ENCODE measurements at regions not wholly inside any gene's neighbourhood (a gene's known extent, or its start where the extent isn't known, plus 50 kb on each side); places are given as distances from the start of the nearest gene placed in this dataset.
"Not testable (repeated sequence)": the region's sequence is repeated elsewhere in the genome, so short reads cannot be mapped to it uniquely, and the experiment has no call there.

GRCh38 chr18:52237551-52237950 is 102.4 kb upstream of the DCC start:
- in situ Hi-C loops (cut with HindIII; ENCODE audit: low sequenced_read_pairs) = no loop called here
- DNase-seq (ENCODE audit: low spot score) = no peak

DNA sequence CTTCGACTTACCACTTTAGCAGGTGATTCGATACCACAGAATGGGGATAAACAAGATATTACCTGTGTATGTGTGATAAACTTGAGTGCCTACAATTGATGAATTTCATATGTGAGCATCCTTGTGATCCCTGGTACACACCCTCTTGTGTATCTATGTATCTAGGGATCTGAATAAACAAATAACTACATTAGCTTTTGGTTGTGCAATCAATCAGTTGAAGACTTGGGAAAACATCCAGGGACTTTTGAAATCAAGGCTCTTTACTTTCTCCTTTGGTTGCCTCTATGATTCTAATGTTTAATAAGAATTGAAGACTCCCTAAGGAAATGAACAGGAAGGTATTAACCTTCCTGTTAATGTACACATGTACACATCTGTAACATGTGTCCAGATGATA is 97.3 kb upstream of the DCC start:
- in situ Hi-C loops (cut with HindIII; ENCODE audit: low sequenced_read_pairs) = no loop called here
- DNase-seq (ENCODE audit: low spot score) = no peak

DNA sequence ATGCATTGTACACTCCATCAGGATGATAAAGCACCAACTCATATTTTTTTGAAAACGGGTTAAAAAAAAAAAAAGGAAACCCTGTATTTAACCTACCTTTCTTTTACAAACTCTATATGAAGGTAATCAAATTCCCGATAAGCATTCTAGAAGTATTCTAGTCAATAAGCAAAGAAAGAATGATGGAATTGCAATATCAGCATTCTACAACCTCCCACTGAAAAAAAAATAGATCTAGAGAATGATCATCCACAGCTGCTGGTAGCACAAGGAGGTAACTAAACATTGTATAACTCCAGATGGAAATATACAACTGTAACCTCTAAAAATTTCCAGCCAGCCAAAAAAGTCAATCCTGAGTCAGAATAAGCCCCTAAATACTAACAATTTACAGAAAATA is 95.3 kb upstream of the DCC start:
- in situ Hi-C loops (cut with HindIII; ENCODE audit: low sequenced_read_pairs) = no loop called here
- no peak for DNase-seq (ENCODE audit: low spot score)

DNA sequence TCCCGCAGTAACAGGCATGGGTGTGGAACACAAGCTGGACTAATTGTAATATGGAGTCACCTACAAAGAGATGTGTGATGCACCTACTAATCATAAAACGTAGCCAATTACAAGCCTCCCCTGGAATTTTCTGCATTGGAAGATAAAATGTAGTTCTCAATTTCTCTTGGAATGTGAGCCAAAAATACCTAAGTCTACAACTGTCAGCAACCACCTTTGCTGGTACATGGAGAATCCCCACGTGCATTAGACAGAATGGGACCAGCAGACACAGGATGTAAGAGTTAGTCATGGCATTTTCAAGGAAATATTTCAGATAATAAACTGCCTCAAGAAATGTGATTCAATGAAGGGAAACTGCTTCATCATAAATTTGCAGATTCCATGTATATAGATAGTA is 85.6 kb upstream of the DCC start:
- no peak for DNase-seq (ENCODE audit: low spot score)
- in situ Hi-C loops (cut with HindIII; ENCODE audit: low sequenced_read_pairs) = no loop called here

DNA sequence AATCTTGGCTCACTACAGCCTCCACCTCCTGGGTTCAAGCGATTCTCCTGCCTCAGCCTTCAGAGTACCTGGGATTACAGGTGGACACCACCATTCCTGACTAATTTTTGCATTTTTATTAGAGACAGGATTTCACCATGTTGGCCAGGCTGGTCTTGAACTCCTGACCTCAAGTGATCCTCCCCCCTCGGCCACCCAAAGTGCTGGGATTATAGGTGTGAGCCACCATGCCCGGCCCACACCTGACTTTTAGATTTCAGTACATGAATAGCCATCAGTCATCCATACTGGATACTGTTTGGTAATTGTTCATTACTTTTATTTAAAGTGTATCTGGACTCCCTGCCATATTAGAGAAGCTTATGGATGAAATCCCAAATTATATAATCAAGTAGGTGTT is 82.6 kb upstream of the DCC start:
- DNase-seq (ENCODE audit: low spot score); in situ Hi-C loops (cut with HindIII; ENCODE audit: low sequenced_read_pairs): not testable (repeated sequence)

- in situ Hi-C loops (cut with HindIII; ENCODE audit: low sequenced_read_pairs) = no loop called here
- no peak for DNase-seq (ENCODE audit: low spot score)
Measured at GRCh38 chr18:52275817-52276216, 64.2 kb upstream of the DCC start.

GRCh38 chr18:52277785-52278184 is 62.2 kb upstream of the DCC start:
- in situ Hi-C loops (cut with HindIII; ENCODE audit: low sequenced_read_pairs) = no loop called here
- DNase-seq (ENCODE audit: low spot score) = no peak

DNA sequence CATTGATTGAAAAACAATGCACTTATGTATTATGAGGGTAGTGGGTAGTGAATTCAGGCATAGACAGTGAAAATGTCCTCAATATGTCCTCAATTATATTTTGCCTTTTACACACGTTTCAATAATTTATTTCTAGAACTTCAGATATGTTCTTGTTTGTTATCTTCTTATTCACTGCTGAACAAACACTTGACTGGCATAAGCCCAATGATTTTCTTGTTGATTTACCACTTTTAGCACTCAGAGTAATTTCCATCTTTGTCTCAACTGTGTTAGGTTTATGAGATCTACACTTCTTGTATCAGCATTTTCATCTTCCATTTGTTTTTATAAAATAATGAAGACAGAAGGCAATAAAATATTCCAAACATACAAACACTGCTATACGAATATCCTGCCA is 61.8 kb upstream of the DCC start:
- no peak for DNase-seq (ENCODE audit: low spot score)
- in situ Hi-C loops (cut with HindIII; ENCODE audit: low sequenced_read_pairs) = no loop called here

DNA sequence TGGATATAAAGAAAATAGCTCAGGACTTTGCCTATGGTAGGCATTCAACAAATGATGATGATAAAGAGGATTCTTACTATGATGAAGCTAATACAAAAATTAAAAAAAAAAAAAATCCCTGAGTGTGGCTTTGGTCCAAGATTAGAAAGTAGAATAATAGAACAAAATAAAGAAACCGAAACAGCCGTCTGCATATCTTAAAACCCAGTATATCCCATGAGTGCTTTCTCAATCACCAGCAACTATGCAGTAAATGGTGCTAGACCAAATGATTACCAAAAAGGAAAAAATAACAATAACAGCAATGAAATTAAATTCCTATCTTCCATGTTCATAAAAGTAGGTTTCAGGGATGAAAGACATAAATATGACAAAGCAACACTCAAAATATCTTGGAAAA is 59.3 kb upstream of the DCC start:
- no peak for DNase-seq (ENCODE audit: low spot score)
- in situ Hi-C loops (cut with HindIII; ENCODE audit: low sequenced_read_pairs) = no loop called here

DNA sequence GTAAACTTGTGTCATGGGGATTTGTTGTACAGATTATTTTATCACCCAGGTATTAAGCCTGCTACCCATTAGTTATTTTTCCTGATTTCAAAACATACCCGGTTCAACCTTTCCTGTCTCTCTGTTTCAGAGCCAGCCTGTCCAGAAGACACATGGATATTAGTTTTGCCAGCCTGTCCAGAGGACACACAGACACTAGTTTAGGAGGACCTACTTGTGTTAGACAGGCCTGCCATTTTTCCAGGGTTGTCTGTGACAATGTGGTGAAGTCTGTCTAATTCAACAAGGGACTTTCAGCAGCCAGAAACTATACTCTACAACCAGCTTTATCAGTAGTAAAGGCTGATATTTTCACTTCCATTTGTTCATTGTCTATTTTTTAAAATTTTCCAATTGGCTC is 56.1 kb upstream of the DCC start:
- no peak for DNase-seq (ENCODE audit: low spot score)
- in situ Hi-C loops (cut with HindIII; ENCODE audit: low sequenced_read_pairs) = no loop called here

- in situ Hi-C loops (cut with HindIII; ENCODE audit: low sequenced_read_pairs) = no loop called here
- DNase-seq (ENCODE audit: low spot score) = no peak
Measured at GRCh38 chr18:52286675-52287074, 53.3 kb upstream of the DCC start.

DNA sequence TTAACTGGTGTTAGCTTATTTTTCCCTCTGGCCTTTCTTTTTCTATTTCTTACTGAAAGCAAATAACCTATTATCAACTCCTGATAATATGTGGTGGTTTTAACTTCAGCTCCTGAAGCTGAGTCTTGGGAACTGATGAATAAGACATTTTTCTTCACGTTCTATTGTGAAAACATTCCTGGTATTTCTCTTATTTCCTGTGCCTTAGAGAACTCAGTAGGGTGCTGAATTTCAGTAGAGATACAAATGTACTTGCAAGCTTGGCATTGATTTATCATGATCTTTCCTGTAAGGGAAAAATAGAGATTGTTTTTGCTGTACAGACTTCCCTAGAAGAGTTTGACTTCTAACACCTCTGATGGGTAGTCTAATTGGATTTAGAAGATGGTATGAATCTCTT is 52.8 kb upstream of the DCC start:
- in situ Hi-C loops (cut with HindIII; ENCODE audit: low sequenced_read_pairs) = no loop called here

GRCh38 chr18:52288403-52289004 is 51.5 kb upstream of the DCC start:
- in situ Hi-C loops (cut with HindIII; ENCODE audit: low sequenced_read_pairs) = no loop called here
- no peak for DNase-seq (ENCODE audit: low spot score)

More for the DNA sequence above, 52.8 kb upstream of the DCC start:
- DNase-seq (ENCODE audit: low spot score) = no peak

DNA sequence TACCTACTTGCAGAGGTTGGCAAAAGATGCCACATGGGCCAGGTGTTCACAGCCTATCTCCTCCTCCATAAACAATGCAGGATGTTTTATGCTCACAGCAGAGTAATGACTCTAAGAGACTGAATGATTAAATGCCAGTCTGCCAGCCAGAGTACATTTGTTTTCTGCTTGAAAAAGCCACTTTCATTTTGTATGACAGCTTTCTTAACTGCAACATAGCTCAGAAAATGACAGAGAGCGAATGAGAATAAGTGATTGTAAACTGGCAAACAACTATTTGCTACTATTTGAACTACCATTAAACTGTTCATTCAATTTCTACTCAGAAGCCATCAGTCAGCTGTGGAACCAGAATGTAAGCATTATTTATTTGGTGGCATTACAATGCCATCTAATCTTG is 50.6 kb upstream of the DCC start:
- DNase-seq (ENCODE audit: low spot score) = no peak
- in situ Hi-C loops (cut with HindIII; ENCODE audit: low sequenced_read_pairs) = no loop called here

All from G401 (cell line).